ENCODE measurements at regions not wholly inside any gene's neighbourhood (a gene's known extent, or its start where the extent isn't known, plus 50 kb on each side); places are given as distances from the start of the nearest gene placed in this dataset.

DNA sequence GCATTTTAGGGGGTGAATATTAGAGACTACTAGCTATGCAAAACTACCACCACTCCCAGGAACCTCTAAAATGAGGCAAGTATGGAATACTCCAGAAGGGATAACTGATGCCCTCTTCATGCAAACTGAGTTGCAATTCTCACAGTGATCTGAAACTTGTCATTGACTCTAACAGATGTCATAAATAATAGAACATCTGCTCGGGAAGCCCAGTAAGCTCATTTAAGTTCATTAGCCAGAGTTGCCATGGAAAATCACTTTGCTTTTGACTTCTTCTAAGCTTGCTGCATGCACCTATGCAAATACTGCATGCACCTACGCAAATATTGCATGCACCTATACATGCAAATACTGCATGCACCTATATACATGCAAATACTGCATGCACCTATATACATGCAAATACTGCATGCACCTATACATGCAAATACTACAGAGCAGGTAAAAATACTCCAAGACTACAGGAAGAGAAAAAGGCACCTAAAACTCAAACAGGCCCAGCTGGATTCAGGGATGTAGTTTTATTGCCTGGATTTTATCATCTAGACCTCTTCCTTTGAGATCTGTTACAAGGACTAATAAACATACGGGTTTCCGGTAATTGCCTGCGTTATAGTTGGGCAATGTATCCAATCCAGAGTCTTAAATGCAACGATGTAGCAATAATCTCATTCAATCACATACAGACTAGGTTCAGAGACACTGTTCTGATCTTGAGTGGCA is 1061.1 kb upstream of the AUTS2 start (continued):
- TF ChIP-seq ZNF785 (tag by site-specific recombination; IDR thresholded peaks at IDR 0.05) (no peak), KLF1 (tag by site-specific recombination; IDR thresholded peaks at IDR 0.05) (no peak)

DNA sequence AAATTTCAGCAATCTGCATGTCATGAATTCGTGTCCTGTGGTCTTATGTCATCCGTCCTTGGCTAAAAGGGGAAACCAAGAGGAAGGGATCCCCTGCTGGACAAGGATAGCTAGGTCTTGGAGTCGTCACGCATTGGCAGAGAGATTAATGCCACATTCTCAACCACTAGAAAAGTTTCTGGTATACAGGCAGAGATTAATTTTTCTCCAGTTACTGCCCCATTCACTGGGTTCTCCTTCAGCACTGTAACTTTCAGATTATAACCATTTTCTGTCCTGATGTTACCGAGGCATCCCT is 1060.6 kb upstream of the AUTS2 start:
- CTCF ChIA-PET: no interaction called here

DNA sequence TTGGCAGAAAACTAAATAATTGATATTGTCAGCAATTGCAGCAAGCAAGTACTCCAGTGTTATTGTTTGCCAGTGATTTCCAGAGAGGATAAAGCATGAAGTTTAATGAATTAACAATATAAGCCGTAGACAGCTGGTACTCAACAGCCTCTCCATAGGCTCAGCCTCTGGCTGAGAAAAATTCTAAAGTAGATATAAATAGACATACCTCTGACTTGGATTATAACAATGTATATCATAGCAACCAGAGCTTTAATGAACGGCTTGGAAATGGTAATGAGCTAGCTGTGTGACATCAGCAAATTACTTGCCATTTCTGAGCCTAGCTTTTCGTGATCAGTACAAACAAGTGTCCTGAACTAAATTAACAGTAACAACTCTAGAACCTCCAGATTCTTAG is 1055.4 kb upstream of the AUTS2 start:
- TF ChIP-seq KLF8 (tag by site-specific recombination; IDR thresholded peaks at IDR 0.05) (no peak), ZNF174 (tag by site-specific recombination; IDR thresholded peaks at IDR 0.05) (no peak), ZNF335 (tag by site-specific recombination; conservative IDR thresholded peaks at IDR 0.05) (no peak), ZNF501 (tag by site-specific recombination; IDR thresholded peaks at IDR 0.05) (no peak), ZBTB1 (tag by site-specific recombination; IDR thresholded peaks at IDR 0.05) (no peak), ZFP69B (tag by site-specific recombination; IDR thresholded peaks at IDR 0.05) (no peak), ZFHX2 (tag by site-specific recombination; conservative IDR thresholded peaks at IDR 0.05) (no peak)
- TF ChIP-seq, protein P1, sequence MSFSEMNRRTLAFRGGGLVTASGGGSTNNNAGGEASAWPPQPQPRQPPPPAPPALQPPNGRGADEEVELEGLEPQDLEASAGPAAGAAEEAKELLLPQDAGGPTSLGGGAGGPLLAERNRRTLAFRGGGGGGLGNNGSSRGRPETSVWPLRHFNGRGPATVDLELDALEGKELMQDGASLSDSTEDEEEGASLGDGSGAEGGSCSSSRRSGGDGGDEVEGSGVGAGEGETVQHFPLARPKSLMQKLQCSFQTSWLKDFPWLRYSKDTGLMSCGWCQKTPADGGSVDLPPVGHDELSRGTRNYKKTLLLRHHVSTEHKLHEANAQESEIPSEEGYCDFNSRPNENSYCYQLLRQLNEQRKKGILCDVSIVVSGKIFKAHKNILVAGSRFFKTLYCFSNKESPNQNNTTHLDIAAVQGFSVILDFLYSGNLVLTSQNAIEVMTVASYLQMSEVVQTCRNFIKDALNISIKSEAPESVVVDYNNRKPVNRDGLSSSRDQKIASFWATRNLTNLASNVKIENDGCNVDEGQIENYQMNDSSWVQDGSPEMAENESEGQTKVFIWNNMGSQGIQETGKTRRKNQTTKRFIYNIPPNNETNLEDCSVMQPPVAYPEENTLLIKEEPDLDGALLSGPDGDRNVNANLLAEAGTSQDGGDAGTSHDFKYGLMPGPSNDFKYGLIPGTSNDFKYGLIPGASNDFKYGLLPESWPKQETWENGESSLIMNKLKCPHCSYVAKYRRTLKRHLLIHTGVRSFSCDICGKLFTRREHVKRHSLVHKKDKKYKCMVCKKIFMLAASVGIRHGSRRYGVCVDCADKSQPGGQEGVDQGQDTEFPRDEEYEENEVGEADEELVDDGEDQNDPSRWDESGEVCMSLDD (tag by site-specific recombination; IDR thresholded peaks at IDR 0.05): no peak
- TF ChIP-seq, protein P2, sequence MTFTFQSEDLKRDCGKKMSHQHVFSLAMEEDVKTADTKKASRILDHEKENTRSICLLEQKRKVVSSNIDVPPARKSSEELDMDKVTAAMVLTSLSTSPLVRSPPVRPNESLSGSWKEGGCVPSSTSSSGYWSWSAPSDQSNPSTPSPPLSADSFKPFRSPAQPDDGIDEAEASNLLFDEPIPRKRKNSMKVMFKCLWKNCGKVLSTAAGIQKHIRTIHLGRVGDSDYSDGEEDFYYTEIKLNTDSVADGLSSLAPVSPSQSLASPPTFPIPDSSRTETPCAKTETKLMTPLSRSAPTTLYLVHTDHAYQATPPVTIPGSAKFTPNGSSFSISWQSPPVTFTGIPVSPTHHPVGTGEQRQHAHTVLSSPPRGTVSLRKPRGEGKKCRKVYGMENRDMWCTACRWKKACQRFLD (tag by site-specific recombination; IDR thresholded peaks at IDR 0.05): no peak
- no peak overlapping the region for H3K27ac ChIP-seq (ENCODE audit: extremely low read depth, low read depth, low read length)
- CTCF ChIA-PET: no interaction called here
- no peaks in the 10 kb centered on the region for H3K36me3 ChIP-seq (ENCODE audit: control insufficient read depth in 2 of 2, insufficient read depth in 1 of 2, low read length in 2 of 2)
- H3K4me3 ChIP-seq (ENCODE audit: low read depth, low read length): no peak overlapping the region
- H3K4me1 ChIP-seq (ENCODE audit: control insufficient read depth, insufficient read depth, low read length): no peaks in the 10 kb centered on the region
- no peaks in the 10 kb centered on the region for H3K9me3 ChIP-seq (ENCODE audit: control insufficient read depth, insufficient read depth, low read depth, low read length)
- POLR2A ChIA-PET: no interaction called here

More for the DNA sequence above, 1060.6 kb upstream of the AUTS2 start:
- no peak overlapping the region for H3K27ac ChIP-seq (ENCODE audit: extremely low read depth, low read depth, low read length)
- no peaks in the 10 kb centered on the region for H3K36me3 ChIP-seq (ENCODE audit: control insufficient read depth in 2 of 2, insufficient read depth in 1 of 2, low read length in 2 of 2)
- POLR2A ChIA-PET: no interaction called here
- H3K4me3 ChIP-seq (ENCODE audit: low read depth, low read length): no peak overlapping the region
- H3K4me1 ChIP-seq (ENCODE audit: control insufficient read depth, insufficient read depth, low read length): no peaks in the 10 kb centered on the region
- TF ChIP-seq ZNF521 (tag by site-specific recombination; IDR thresholded peaks at IDR 0.05) (no peak), YY2 (tag by site-specific recombination; IDR thresholded peaks at IDR 0.05) (no peak), ZNF223 (tag by site-specific recombination; IDR thresholded peaks at IDR 0.05) (no peak), ZNF266 (tag by site-specific recombination; IDR thresholded peaks at IDR 0.05; ENCODE audit: low read depth) (no peak), ZNF10 (tag by site-specific recombination; IDR thresholded peaks at IDR 0.05) (no peak), ZNF157 (tag by site-specific recombination; IDR thresholded peaks at IDR 0.05) (no peak), ZFHX2 (tag by site-specific recombination; conservative IDR thresholded peaks at IDR 0.05) (no peak)
- TF ChIP-seq, protein P3, sequence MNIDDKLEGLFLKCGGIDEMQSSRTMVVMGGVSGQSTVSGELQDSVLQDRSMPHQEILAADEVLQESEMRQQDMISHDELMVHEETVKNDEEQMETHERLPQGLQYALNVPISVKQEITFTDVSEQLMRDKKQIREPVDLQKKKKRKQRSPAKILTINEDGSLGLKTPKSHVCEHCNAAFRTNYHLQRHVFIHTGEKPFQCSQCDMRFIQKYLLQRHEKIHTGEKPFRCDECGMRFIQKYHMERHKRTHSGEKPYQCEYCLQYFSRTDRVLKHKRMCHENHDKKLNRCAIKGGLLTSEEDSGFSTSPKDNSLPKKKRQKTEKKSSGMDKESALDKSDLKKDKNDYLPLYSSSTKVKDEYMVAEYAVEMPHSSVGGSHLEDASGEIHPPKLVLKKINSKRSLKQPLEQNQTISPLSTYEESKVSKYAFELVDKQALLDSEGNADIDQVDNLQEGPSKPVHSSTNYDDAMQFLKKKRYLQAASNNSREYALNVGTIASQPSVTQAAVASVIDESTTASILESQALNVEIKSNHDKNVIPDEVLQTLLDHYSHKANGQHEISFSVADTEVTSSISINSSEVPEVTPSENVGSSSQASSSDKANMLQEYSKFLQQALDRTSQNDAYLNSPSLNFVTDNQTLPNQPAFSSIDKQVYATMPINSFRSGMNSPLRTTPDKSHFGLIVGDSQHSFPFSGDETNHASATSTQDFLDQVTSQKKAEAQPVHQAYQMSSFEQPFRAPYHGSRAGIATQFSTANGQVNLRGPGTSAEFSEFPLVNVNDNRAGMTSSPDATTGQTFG (tag by site-specific recombination; IDR thresholded peaks at IDR 0.05; ENCODE audit: borderline replicate concordance): no peak
- TF ChIP-seq, protein P4, sequence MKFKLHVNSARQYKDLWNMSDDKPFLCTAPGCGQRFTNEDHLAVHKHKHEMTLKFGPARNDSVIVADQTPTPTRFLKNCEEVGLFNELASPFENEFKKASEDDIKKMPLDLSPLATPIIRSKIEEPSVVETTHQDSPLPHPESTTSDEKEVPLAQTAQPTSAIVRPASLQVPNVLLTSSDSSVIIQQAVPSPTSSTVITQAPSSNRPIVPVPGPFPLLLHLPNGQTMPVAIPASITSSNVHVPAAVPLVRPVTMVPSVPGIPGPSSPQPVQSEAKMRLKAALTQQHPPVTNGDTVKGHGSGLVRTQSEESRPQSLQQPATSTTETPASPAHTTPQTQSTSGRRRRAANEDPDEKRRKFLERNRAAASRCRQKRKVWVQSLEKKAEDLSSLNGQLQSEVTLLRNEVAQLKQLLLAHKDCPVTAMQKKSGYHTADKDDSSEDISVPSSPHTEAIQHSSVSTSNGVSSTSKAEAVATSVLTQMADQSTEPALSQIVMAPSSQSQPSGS (tag by site-specific recombination; IDR thresholded peaks at IDR 0.05; ENCODE audit: low read depth): no peak
- H3K9me3 ChIP-seq (ENCODE audit: control insufficient read depth, insufficient read depth, low read depth, low read length): no peaks in the 10 kb centered on the region

All from HEK293 (cell line).